HUES48 (cell line): ENCODE measurements at regions not wholly inside any gene's neighbourhood (a gene's known extent, or its start where the extent isn't known, plus 50 kb on each side); places are given as distances from the start of the nearest gene placed in this dataset.

Source experiments
- H3K27ac ChIP-seq: one replicate; pipeline ENCODE4 v1.7.0; 2013; ENCODE audit warnings: low read depth, low read length, inconsistent platforms
- H3K27me3 ChIP-seq: 2 replicates; pipeline ENCODE4 v1.6.1; 2013; ENCODE audit warnings: mild to moderate bottlenecking, low read length; ENCODE audit not compliant: control insufficient read depth, insufficient read depth
- H3K36me3 ChIP-seq: 2 replicates; pipeline ENCODE4 v1.6.1; 2013; ENCODE audit warnings: low read length; ENCODE audit not compliant: control insufficient read depth, insufficient read depth
- H3K4me1 ChIP-seq: 2 replicates; pipeline ENCODE4 v1.6.1; 2013; ENCODE audit warnings: mild to moderate bottlenecking, low read length; ENCODE audit not compliant: control insufficient read depth, insufficient read depth
- H3K4me3 ChIP-seq: 2 replicates; pipeline ENCODE4 v1.5.1; 2013; ENCODE audit warnings: mild to moderate bottlenecking, low read depth, low read length
- H3K9ac ChIP-seq: 2 replicates; pipeline ENCODE4 v1.6.1; 2013; ENCODE audit warnings: mild to moderate bottlenecking, low read depth, low read length, moderate library complexity
- H3K9me3 ChIP-seq: 2 replicates; pipeline ENCODE4 v1.6.1; 2013; ENCODE audit warnings: low read length; ENCODE audit not compliant: control insufficient read depth, insufficient read depth

DNA sequence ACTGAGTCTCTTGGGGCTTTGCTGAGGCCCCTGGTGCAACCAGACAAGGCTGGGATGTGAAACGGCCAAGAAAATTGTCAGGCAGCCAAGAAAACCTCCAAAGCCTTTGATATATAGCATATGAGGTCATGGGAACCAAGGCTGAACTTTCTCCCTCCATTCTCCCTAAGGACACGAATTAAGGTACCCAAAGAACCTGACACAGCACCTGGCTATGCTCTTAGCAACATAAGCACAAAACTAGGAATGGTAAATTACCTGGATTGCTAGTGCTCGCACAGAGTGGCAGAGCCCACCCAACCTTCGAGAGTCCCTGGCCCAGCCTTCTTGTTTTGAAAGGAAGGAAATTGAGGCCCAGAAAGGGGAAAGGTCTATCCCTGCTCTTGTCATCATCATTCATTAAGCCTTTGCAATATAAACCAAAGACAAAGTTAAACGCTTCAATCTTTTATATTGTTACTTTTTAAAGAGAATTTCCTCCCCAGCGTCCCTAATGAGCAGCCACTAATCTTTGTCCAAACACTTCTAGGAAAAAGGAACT is 220.0 kb upstream of the NR4A3 start:
- H3K4me3 ChIP-seq, result no peak overlapping the region
- peaks cover 17% of the 10 kb centered on the region; the same call in 1 of the 2 replicates for H3K27me3 ChIP-seq
- no peaks in the 10 kb centered on the region for H3K9me3 ChIP-seq
- H3K27ac ChIP-seq, result no peak overlapping the region
- no peak overlapping the region for H3K9ac ChIP-seq
- H3K4me1 ChIP-seq, result peaks cover 18% of the 10 kb centered on the region
- no peaks in the 10 kb centered on the region for H3K36me3 ChIP-seq

DNA sequence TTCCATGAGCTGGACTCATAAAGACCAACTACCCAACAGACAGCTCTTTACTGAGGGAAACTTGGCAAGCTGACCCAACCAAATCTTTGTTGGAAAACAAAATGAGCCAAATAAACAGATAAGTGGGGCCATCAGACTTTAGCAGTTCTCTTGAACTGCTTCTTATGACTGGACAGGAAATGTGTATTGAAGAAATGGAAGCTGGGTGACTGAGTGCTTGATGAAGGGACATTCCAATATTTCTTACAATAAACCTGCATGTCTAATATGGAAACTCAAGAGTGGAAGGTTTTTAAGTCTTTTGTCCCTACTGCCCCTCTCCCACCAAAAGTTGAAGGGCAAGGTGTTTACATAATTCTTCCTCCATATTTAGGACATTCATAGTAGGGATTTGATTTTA is 218.8 kb upstream of the NR4A3 start:
- H3K36me3 ChIP-seq, result no peaks in the 10 kb centered on the region
- no peak overlapping the region for H3K27ac ChIP-seq
- H3K9me3 ChIP-seq, result no peaks in the 10 kb centered on the region
- peaks cover 17% of the 10 kb centered on the region; the same call in 1 of the 2 replicates for H3K27me3 ChIP-seq
- no peak overlapping the region for H3K9ac ChIP-seq
- no peak overlapping the region for H3K4me3 ChIP-seq
- H3K4me1 ChIP-seq, result peaks cover 30% of the 10 kb centered on the region

DNA sequence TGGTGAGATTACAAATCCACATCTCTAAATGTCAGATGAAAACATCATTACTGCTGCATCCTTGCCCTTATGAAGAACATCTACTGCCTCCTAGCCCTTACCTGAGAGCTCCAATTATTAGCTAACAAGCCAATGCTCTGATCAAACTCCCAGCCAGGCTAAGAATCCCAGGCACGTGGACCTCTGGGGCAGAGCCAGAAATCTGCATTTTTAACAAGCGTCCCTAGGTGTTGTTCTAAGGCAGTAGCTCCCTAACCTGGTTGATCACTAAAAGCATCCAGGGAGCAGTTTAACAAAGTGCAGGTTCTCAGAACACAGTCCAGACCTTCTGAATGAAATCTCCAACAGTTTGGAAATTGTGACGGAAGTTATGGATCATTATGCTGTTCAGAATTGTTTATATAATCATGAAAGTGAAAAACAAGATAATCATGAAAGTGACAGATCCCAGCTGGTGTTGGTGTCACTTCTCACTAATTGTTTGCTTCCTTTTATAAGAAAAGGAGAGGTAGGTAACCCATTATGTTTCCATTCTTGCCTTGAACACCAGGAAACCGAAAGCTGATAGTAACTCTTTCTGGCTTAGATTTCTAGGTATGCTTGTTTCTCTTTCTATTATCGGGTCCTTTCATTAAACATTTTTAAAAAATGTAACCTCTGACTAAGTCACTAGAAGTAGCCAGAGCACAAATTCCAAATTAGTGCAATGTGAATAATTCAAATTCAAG is 216.5 kb upstream of the NR4A3 start:
- no peak overlapping the region for H3K27ac ChIP-seq
- H3K4me3 ChIP-seq, result no peak overlapping the region
- peaks cover 35% of the 10 kb centered on the region for H3K4me1 ChIP-seq
- H3K36me3 ChIP-seq, result no peaks in the 10 kb centered on the region
- peaks cover 17% of the 10 kb centered on the region; the same call in 1 of the 2 replicates for H3K27me3 ChIP-seq
- no peaks in the 10 kb centered on the region for H3K9me3 ChIP-seq
- H3K9ac ChIP-seq, result no peak overlapping the region

DNA sequence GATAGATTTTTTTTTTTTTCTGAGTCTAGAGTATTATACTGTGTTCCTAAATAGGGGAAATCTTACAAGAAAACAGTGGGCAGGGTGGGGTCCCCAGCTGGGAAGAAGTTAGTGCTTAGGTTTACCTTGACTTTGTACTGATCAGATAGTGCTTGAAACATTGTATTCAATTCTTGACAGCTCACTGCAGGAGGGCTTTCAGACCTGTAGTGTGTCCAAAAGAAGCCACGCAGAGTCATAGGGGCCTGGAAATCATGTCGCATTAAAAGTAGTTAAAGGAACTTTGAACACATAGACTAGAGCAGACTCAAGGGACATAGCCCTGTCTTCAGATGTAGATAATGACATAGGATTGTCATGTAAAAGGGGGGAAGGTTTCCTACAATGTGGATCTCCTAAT is 215.4 kb upstream of the NR4A3 start:
- H3K27ac ChIP-seq, result no peak overlapping the region
- peaks cover 17% of the 10 kb centered on the region; the same call in 1 of the 2 replicates for H3K27me3 ChIP-seq
- peaks cover 35% of the 10 kb centered on the region for H3K4me1 ChIP-seq
- H3K9ac ChIP-seq, result no peak overlapping the region
- no peak overlapping the region for H3K4me3 ChIP-seq
- H3K9me3 ChIP-seq, result no peaks in the 10 kb centered on the region
- H3K36me3 ChIP-seq, result no peaks in the 10 kb centered on the region

DNA sequence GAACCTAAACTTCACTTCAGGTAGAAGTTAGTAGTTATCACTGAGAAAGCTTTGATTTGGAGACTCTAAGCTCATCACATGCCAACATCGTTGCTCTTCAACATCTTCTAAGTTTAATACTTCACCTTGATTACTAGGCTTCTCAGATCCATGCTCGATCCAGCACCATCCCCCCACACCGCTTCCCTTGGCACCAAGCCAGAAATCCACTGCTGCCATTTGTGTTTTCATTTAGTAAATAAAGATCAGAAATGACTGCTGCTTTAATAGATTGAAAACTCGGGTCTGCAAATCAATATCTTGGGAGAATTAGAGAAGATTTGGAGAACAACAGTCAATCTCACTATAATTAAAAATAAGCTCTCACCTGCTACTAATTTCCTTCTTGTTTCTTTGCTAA is 214.7 kb upstream of the NR4A3 start:
- peaks cover 35% of the 10 kb centered on the region for H3K4me1 ChIP-seq
- no peak overlapping the region for H3K27ac ChIP-seq
- H3K9me3 ChIP-seq, result no peaks in the 10 kb centered on the region
- no peaks in the 10 kb centered on the region for H3K36me3 ChIP-seq
- H3K9ac ChIP-seq, result no peak overlapping the region
- peaks cover 17% of the 10 kb centered on the region; the same call in 1 of the 2 replicates for H3K27me3 ChIP-seq
- H3K4me3 ChIP-seq, result no peak overlapping the region

DNA sequence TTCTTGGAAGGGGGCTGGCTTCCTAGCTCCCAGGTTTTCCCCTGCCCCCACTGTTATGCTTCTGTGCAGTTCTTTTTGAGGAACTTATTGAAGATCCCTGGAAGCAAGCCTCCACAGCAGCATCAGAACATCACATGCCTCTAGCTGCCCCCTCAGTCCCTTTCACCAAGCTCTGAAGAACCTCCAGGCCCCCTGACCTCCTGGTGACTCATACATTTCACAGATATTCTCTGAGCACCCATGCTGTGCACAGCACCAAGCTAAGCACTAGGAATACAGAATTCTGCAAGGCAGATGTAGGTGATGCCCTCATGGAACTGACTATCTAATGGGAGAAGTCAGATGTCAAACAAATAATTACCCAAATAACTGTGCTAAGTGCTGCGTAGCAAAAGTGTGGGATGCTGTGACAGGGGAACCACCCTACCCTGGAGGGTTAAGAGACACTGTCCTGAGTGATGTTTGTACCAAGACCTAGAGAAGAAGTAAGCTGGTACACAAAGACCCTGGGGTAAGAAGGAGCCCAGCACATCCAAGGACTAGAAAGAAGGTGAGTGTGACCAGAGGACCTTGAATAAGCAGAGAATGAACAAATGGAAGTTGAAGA is 213.7 kb upstream of the NR4A3 start:
- Histone ChIP-seq H3K4me3 (no peak overlapping the region), H3K9me3 (no peaks in the 10 kb centered on the region), H3K9ac (no peak overlapping the region), H3K27me3 (peaks cover 17% of the 10 kb centered on the region; the same call in 1 of the 2 replicates), H3K36me3 (no peaks in the 10 kb centered on the region), H3K4me1 (peaks cover 35% of the 10 kb centered on the region), H3K27ac (no peak overlapping the region)

DNA sequence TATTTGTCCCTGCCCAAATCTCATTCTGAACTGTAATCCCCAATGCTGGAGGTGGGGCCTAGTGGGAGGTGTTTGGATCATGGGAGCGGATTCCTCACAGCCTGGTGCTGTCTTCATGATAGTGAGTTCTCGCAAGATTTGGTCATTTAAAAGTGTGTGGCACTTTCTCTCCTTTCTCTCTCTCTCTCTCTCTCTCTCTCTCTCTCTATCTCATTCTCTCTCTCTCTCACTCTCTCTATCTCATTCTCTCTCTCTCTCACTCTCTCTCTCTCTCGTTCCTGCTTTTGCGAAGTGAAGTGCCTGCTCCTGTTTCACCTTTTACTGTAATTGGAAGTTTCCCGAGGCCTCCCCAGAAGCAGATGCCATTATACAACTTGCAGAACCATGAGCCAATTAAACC is 207.3 kb upstream of the NR4A3 start:
- Histone ChIP-seq H3K36me3 (no peaks in the 10 kb centered on the region), H3K27me3 (no peaks in the 10 kb centered on the region), H3K4me3 (no peak overlapping the region), H3K9me3 (no peaks in the 10 kb centered on the region), H3K4me1 (no peaks in the 10 kb centered on the region), H3K9ac (no peak overlapping the region), H3K27ac (no peak overlapping the region)

DNA sequence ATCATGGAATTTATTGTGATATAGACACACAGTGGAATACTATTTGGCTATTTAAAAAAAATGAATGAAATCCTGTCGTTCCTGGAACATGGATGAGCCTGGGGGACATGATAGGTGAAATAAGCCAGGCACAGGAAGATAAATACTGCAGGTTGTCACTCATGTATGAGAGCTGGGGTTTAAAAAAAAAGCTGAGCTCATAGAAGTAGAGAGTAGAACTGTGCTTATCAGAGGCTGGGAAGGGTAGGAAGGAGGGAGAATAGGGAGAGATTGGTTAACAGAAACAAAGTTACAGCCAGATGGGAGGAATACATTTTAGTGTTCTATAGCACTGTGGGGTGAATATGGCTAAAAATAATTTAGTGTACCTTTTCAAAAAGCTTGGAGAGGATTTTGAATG is 200.6 kb upstream of the NR4A3 start:
- Histone ChIP-seq H3K4me1 (0 out of 2 replicates have a peak, but pooled peaks cover 10% of the 10 kb centered on the region), H3K4me3 (no peak overlapping the region), H3K36me3 (no peaks in the 10 kb centered on the region), H3K9me3 (no peaks in the 10 kb centered on the region), H3K27ac (no peak overlapping the region), H3K27me3 (no peaks in the 10 kb centered on the region), H3K9ac (no peak overlapping the region)

DNA sequence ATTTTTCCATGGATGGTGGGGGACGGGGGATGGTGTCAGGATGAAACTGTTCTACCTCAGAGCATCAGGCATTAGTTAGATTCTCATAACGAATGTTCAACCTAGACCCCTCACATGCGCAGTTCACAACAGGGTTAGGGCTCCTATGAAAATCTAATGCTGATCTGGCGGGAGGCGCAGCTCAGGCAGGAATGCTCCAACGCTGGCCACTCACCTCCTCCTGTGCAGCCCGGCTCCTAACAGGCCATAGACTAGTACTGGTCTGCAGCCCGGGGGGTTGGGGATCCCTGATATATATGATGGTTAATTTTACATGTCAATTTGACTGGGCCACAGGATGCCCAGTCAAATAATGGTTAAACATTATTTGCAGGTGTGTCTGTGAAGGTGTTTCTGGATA is 199.0 kb upstream of the NR4A3 start:
- Histone ChIP-seq H3K4me1 (0 out of 2 replicates have a peak, but pooled peaks cover 10% of the 10 kb centered on the region), H3K9ac (no peak overlapping the region)

DNA sequence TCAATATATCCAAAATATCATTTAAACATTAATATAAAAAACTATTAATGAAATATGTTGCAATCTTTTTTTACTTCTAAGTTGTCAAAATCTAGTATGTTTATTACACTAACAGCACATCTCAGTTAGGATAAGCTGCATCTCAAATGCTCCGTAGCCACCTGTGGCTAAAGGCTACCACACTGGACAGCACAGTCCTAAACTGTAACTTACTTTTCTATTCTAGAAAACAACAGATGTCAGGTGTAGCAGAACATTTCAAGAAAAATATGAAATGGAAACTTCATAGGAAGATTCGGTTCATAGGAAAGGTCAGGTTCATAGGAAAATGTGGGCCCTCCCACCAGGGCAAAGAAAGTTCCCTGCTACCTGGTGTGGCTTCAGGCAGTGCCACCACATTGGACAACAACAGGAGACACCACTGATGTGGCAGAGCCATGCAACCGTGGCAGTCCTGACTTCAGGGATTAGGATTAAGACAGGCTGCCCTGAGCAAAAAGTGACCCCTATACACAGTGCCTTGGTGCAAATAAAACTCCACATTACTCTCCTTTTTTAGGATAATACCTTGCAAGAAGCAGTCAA is 197.8 kb upstream of the NR4A3 start:
- Histone ChIP-seq H3K9ac (no peak overlapping the region), H3K27ac (no peak overlapping the region), H3K4me3 (no peak overlapping the region), H3K9me3 (no peaks in the 10 kb centered on the region), H3K4me1 (0 out of 2 replicates have a peak, but pooled peaks cover 10% of the 10 kb centered on the region), H3K27me3 (no peaks in the 10 kb centered on the region), H3K36me3 (no peaks in the 10 kb centered on the region)

More for the DNA sequence above, 199.0 kb upstream of the NR4A3 start:
- Histone ChIP-seq H3K4me3 (no peak overlapping the region), H3K36me3 (no peaks in the 10 kb centered on the region), H3K9me3 (no peaks in the 10 kb centered on the region), H3K27me3 (no peaks in the 10 kb centered on the region), H3K27ac (no peak overlapping the region)
